MM.1S (cell line): ENCODE measurements at regions not wholly inside any gene's neighbourhood (a gene's known extent, or its start where the extent isn't known, plus 50 kb on each side); places are given as distances from the start of the nearest gene placed in this dataset.

Experiments used
- CTCF ChIP-seq: fragments of 300-600 bp; sonication (generic); IDR thresholded peaks from 2 replicates; pipeline ENCODE4 v1.5.1; 2016; ENCODE audit warnings: antibody characterized with exemption, low read length, mixed read lengths
- EZH2phosphoT487 ChIP-seq: fragments of 300-600 bp; sonication (generic); IDR thresholded peaks from 2 replicates; pipeline ENCODE4 v1.6.1; 2018; ENCODE audit warnings: antibody characterized with exemption, low read length

- no peak for TF ChIP-seq EZH2phosphoT487
- TF ChIP-seq CTCF, result no peak
These were observed 469.9 kb downstream of the PCDH11X start for GRCh38 chrX:92249125-92249524.
